ENCODE measurements at regions not wholly inside any gene's neighbourhood (a gene's known extent, or its start where the extent isn't known, plus 50 kb on each side); places are given as distances from the start of the nearest gene placed in this dataset.
"Not testable (repeated sequence)": the region's sequence is repeated elsewhere in the genome, so short reads cannot be mapped to it uniquely, and the experiment has no call there.

DNA sequence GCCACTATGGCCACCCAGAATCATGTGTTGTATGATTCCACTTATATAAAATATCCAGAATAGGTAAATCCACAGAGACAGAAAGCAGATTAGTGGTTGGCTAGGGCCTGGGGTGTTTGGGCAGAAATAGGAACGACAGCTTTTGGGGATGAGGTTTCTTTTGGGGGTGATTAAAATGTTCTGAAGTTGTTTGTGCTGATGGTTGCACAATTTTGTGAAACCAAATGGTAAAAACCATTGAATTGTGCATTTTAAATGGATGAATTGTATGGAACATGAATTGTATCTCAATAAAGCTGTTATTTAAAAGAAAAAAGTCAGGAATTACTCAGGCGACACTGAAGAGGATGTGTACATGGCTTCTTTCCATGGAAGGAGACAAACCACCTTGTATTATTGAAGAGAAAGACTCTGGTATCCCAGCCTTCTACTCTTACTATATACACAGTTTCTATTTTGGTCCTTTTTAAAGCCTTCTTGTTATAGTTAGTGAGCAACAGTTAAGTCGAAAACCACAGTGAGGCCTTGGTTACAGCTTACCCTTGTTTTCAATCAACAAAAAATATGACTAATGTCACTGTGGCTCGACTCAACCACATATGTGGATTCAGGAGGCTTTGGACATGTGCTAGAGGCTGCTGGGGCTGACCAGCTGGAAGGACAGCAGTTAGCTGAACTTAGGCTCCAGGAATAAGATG lies 57.1 kb upstream of the KMT2E start:
- intact Hi-C loops (cut with DNase I): no loop called here
- no peaks in the 10 kb centered on the region for H3K4me1 ChIP-seq
- H3K4me3 ChIP-seq: no peak overlapping the region
- no peak for DNase-seq
- 80 to 82% methylated on average over 4 of the region's 4 CpGs for WGBS, 2 donors
- no peak for FAIRE-seq
- no peaks in the 10 kb centered on the region for H3K36me3 ChIP-seq
- no peak overlapping the region for H3K27ac ChIP-seq
- peak in 1 of 4 donors; percentile 46 for ATAC-seq
- no peaks in the 10 kb centered on the region for H3K9me3 ChIP-seq
- H3K27me3 ChIP-seq: no peaks in the 10 kb centered on the region
- TF ChIP-seq, protein P1, sequence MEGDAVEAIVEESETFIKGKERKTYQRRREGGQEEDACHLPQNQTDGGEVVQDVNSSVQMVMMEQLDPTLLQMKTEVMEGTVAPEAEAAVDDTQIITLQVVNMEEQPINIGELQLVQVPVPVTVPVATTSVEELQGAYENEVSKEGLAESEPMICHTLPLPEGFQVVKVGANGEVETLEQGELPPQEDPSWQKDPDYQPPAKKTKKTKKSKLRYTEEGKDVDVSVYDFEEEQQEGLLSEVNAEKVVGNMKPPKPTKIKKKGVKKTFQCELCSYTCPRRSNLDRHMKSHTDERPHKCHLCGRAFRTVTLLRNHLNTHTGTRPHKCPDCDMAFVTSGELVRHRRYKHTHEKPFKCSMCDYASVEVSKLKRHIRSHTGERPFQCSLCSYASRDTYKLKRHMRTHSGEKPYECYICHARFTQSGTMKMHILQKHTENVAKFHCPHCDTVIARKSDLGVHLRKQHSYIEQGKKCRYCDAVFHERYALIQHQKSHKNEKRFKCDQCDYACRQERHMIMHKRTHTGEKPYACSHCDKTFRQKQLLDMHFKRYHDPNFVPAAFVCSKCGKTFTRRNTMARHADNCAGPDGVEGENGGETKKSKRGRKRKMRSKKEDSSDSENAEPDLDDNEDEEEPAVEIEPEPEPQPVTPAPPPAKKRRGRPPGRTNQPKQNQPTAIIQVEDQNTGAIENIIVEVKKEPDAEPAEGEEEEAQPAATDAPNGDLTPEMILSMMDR (IDR thresholded peaks at IDR 0.05): no peak

DNA sequence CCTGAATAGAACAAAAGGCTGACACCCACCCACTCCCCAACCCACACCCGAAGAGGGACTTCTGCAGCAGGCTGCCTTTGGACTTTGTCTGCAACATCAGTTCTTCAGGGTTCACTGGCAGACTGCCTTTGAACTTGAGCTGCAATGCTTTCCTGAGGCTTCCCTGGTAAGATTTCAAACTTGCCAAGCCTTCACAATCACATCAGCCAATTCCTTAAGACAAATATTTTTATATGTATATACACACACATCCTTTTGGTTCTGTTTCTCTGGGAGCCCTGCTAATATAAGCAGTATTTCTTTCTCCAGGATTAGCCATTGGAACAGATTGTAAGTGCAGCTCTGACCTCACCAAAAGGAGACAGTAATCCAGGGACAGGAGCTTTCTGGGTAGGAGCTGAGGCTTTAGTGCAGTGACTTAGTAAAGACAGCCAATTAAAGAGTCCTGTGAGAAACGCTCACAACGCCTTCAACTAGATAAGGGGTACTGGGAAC lies 55.6 kb upstream of the KMT2E start:
- no peaks in the 10 kb centered on the region for H3K4me1 ChIP-seq
- H3K4me3 ChIP-seq: no peak overlapping the region
- DNase-seq (no peak), FAIRE-seq (no peak), ATAC-seq (peak in 1 of 4 donors; percentile 39)
- TF ChIP-seq, protein P1 (IDR thresholded peaks at IDR 0.05): no peak
- intact Hi-C loops (cut with DNase I): no loop called here
- WGBS, 2 donors: 41 to 45% methylated on average over 3 of the region's 3 CpGs
- H3K36me3 ChIP-seq: no peaks in the 10 kb centered on the region
- no peak overlapping the region for H3K27ac ChIP-seq
- H3K9me3 ChIP-seq: no peaks in the 10 kb centered on the region
- no peaks in the 10 kb centered on the region for H3K27me3 ChIP-seq

DNA sequence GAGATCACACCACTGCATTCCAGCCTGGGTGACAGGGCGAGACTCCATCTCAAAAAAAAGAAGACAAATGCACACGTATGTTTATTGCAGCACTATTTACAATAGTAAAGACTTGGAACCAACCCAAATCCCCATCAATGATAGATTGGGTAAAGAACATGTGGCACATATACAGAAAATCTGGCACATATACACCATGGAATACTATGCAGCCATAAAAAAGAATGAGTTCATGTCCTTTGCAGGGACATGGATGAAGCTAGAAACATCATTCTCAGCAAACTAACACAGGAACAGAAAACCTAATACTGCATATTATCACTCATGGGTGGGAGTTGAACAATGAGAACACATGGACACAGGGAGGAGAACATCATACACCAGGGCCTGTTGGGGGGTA lies 54.5 kb upstream of the KMT2E start:
- H3K9me3 ChIP-seq; intact Hi-C loops (cut with DNase I); DNase-seq; H3K36me3 ChIP-seq; H3K4me3 ChIP-seq; FAIRE-seq; H3K4me1 ChIP-seq; H3K27me3 ChIP-seq; H3K27ac ChIP-seq; ATAC-seq: not testable (repeated sequence)
- 57 to 84% methylated on average over 2 of the region's 2 CpGs for WGBS, 2 donors

DNA sequence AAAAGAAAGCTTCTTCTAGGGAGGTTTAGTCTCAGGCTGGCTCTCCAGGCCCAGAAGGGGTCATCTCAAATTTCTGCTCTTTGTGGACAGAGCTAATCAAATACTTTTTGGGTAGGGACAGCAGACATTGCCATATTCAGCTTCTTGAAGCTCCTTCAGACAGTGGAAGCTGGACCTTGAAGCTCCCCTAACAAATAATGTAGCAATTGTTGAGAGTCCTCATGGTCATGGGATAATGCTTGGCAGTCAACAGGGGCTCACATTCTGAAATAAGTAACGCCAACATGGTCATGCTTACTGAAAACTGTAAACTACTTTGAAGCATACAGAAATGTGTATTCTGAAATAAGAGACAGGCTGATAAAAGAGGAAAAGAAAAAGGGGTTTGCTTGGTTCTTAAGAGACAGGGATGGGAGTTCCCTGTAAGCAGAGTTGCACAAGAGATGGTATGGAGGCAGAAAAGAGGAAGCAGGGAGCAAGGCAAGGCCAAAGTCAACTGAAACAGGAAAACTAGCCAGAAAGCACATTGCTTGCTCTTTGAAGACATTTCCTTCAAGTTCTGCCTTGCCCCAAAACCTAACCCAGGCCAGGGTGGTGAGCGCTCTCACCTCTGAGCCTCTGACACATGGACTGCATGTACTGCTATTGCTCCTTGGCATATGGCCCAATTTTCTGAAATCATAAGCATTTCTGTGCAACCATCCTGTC lies 53.1 kb upstream of the KMT2E start:
- DNase-seq (no peak), ATAC-seq (peak in 3 of 4 donors; percentile 42 to 74 (median 71)), FAIRE-seq (no peak)
- Histone ChIP-seq H3K36me3 (no peaks in the 10 kb centered on the region), H3K4me1 (no peaks in the 10 kb centered on the region), H3K27me3 (no peaks in the 10 kb centered on the region), H3K27ac (peak overlapping the region in 1 of 4 donors; percentile 23), H3K9me3 (no peaks in the 10 kb centered on the region), H3K4me3 (no peak overlapping the region)
- TF ChIP-seq, protein P1 (IDR thresholded peaks at IDR 0.05): no peak
- 92 to 97% methylated on average over 2 of the region's 2 CpGs for WGBS, 2 donors
- intact Hi-C loops (cut with DNase I): no loop called here

DNA sequence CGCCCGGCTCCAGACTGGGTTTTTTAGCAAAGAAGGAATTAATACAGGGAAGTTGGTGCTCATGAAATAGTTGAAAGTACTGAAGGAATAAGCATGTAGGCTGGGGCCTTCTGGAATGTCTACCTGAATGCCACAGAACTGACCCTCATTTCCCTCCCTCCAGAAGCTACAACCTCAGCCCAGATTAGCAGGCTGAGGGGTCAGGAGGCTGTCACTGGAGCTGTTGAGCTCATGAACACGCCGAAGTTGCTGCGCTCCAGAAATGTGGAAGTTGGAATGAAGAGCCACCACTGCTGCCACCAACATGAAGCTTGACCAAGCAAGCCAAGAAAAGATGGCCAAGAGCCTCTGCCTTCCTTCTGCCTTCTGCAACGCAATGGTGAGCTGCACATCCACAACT lies 52.2 kb upstream of the KMT2E start:
- no peak for FAIRE-seq
- no peak overlapping the region for H3K4me3 ChIP-seq
- intact Hi-C loops (cut with DNase I): no loop called here
- 92 to 96% methylated on average over 6 of the region's 6 CpGs for WGBS, 2 donors
- H3K27ac ChIP-seq: peak overlapping the region in 1 of 4 donors; percentile 23
- no peaks in the 10 kb centered on the region for H3K36me3 ChIP-seq
- no peaks in the 10 kb centered on the region for H3K27me3 ChIP-seq
- no peak for DNase-seq
- no peaks in the 10 kb centered on the region for H3K9me3 ChIP-seq
- ATAC-seq: no peak
- H3K4me1 ChIP-seq: no peaks in the 10 kb centered on the region
- TF ChIP-seq, protein P1 (IDR thresholded peaks at IDR 0.05): no peak
